ENCODE measurements at regions not wholly inside any gene's neighbourhood (a gene's known extent, or its start where the extent isn't known, plus 50 kb on each side); places are given as distances from the start of the nearest gene placed in this dataset.
"Not testable (repeated sequence)": the region's sequence is repeated elsewhere in the genome, so short reads cannot be mapped to it uniquely, and the experiment has no call there.

GRCh38 chr7:24396387-24396786 lies 112.4 kb downstream of the NPY start:
- TF ChIP-seq CTCF, POLR2A (IDR thresholded peaks at IDR 0.05): not testable (repeated sequence)
